Astrocyte of the spinal cord (primary cell): ENCODE measurements at regions not wholly inside any gene's neighbourhood (a gene's known extent, or its start where the extent isn't known, plus 50 kb on each side); places are given as distances from the start of the nearest gene placed in this dataset.

Experiments used
- DNase-seq: peaks from one replicate; pipeline ENCODE4 v3.0.0; 2011; ENCODE audit warnings: low read depth, low spot score
- H3K4me3 ChIP-seq: 2 replicates; pipeline ENCODE4 v1.5.1; 2011; ENCODE audit warnings: low read depth, mild to moderate bottlenecking, low read length, moderate library complexity
- CTCF ChIP-seq: IDR thresholded peaks from 2 replicates; pipeline ENCODE4 v1.5.1; 2012; ENCODE audit warnings: low read depth, mild to moderate bottlenecking, low read length, inconsistent platforms
- in situ Hi-C: cut with HindIII; loops from 2 replicates; pipeline ENCODE4 v1.10.0; 2017; ENCODE audit warnings: low sequenced_read_pairs

GRCh38 chr7:16317406-16317805, 103.9 kb downstream of the CRPPA start:
- no peak overlapping the region for H3K4me3 ChIP-seq
- in situ Hi-C loops: no loop called here
- no peak for TF ChIP-seq CTCF
- DNase-seq: no peak

- DNase-seq: no peak
- H3K4me3 ChIP-seq: no peak overlapping the region
- no peak for TF ChIP-seq CTCF
- in situ Hi-C loops: no loop called here
These were observed 106.1 kb downstream of the CRPPA start for GRCh38 chr7:16315280-16315679.

- no peak overlapping the region for H3K4me3 ChIP-seq
- TF ChIP-seq CTCF: no peak
- in situ Hi-C loops: no loop called here
- DNase-seq: no peak
These were observed 112.2 kb downstream of the CRPPA start for GRCh38 chr7:16309129-16309528.

GRCh38 chr7:16301291-16301690, 120.0 kb downstream of the CRPPA start:
- no peak for TF ChIP-seq CTCF
- in situ Hi-C loops: no loop called here
- no peak for DNase-seq

GRCh38 chr7:16300361-16300895, 120.9 kb downstream of the CRPPA start:
- in situ Hi-C loops: no loop called here
- TF ChIP-seq CTCF: no peak
- DNase-seq: no peak
- no peak overlapping the region for H3K4me3 ChIP-seq

More at GRCh38 chr7:16301291-16301690, 120.0 kb downstream of the CRPPA start:
- H3K4me3 ChIP-seq: no peak overlapping the region

GRCh38 chr7:16299853-16300252, 121.5 kb downstream of the CRPPA start:
- TF ChIP-seq CTCF: no peak
- no peak overlapping the region for H3K4me3 ChIP-seq
- in situ Hi-C loops: no loop called here
- DNase-seq: no peak

- H3K4me3 ChIP-seq: no peak overlapping the region
- no peak for DNase-seq
- in situ Hi-C loops: no loop called here
- no peak for TF ChIP-seq CTCF
These were observed 123.1 kb downstream of the CRPPA start for GRCh38 chr7:16298221-16298620.
